WTC11 (cell line): ENCODE measurements at regions not wholly inside any gene's neighbourhood (a gene's known extent, or its start where the extent isn't known, plus 50 kb on each side); places are given as distances from the start of the nearest gene placed in this dataset.

Source experiments
- IRF2 ChIP-seq: sonication (generic); formaldehyde crosslinking; IDR thresholded peaks from 2 replicates; pipeline ENCODE4 v1.8.0; 2022; ENCODE audit warnings: low read depth, missing genetic modification reagents, borderline replicate concordance
- MAX ChIP-seq: sonication (generic); formaldehyde crosslinking; IDR thresholded peaks from 2 replicates; pipeline ENCODE4 v1.8.0; 2022; ENCODE audit warnings: mild to moderate bottlenecking, missing genetic modification reagents
- TEAD4 ChIP-seq: sonication (generic); formaldehyde crosslinking; IDR thresholded peaks from 2 replicates; pipeline ENCODE4 v1.8.0; 2022; ENCODE audit warnings: mild to moderate bottlenecking, missing genetic modification reagents
- TF ChIP-seq, protein P1 (sequence below): sonication (generic); formaldehyde crosslinking; IDR thresholded peaks from 2 replicates; pipeline ENCODE4 v1.8.1; 2023; ENCODE audit warnings: mild to moderate bottlenecking, missing genetic modification reagents
- TF ChIP-seq, protein P2 (sequence below): fragments of 200-600 bp; IDR thresholded peaks from 2 replicates; pipeline ENCODE4 v1.8.0; 2022; ENCODE audit warnings: antibody characterized with exemption

GRCh38 chr2:4973354-4973753 lies 718.8 kb upstream of the SOX11 start:
- no peak for TF ChIP-seq IRF2 (CRISPR knock-in tag)
- TF ChIP-seq, protein P1, sequence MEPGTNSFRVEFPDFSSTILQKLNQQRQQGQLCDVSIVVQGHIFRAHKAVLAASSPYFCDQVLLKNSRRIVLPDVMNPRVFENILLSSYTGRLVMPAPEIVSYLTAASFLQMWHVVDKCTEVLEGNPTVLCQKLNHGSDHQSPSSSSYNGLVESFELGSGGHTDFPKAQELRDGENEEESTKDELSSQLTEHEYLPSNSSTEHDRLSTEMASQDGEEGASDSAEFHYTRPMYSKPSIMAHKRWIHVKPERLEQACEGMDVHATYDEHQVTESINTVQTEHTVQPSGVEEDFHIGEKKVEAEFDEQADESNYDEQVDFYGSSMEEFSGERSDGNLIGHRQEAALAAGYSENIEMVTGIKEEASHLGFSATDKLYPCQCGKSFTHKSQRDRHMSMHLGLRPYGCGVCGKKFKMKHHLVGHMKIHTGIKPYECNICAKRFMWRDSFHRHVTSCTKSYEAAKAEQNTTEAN (CRISPR knock-in tag) = no peak
- TF ChIP-seq, protein P2, sequence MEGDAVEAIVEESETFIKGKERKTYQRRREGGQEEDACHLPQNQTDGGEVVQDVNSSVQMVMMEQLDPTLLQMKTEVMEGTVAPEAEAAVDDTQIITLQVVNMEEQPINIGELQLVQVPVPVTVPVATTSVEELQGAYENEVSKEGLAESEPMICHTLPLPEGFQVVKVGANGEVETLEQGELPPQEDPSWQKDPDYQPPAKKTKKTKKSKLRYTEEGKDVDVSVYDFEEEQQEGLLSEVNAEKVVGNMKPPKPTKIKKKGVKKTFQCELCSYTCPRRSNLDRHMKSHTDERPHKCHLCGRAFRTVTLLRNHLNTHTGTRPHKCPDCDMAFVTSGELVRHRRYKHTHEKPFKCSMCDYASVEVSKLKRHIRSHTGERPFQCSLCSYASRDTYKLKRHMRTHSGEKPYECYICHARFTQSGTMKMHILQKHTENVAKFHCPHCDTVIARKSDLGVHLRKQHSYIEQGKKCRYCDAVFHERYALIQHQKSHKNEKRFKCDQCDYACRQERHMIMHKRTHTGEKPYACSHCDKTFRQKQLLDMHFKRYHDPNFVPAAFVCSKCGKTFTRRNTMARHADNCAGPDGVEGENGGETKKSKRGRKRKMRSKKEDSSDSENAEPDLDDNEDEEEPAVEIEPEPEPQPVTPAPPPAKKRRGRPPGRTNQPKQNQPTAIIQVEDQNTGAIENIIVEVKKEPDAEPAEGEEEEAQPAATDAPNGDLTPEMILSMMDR = no peak
- TF ChIP-seq TEAD4 = no peak
- TF ChIP-seq MAX = no peak
